ENCODE measurements at regions not wholly inside any gene's neighbourhood (a gene's known extent, or its start where the extent isn't known, plus 50 kb on each side); places are given as distances from the start of the nearest gene placed in this dataset.

- TF ChIP-seq, protein P1, sequence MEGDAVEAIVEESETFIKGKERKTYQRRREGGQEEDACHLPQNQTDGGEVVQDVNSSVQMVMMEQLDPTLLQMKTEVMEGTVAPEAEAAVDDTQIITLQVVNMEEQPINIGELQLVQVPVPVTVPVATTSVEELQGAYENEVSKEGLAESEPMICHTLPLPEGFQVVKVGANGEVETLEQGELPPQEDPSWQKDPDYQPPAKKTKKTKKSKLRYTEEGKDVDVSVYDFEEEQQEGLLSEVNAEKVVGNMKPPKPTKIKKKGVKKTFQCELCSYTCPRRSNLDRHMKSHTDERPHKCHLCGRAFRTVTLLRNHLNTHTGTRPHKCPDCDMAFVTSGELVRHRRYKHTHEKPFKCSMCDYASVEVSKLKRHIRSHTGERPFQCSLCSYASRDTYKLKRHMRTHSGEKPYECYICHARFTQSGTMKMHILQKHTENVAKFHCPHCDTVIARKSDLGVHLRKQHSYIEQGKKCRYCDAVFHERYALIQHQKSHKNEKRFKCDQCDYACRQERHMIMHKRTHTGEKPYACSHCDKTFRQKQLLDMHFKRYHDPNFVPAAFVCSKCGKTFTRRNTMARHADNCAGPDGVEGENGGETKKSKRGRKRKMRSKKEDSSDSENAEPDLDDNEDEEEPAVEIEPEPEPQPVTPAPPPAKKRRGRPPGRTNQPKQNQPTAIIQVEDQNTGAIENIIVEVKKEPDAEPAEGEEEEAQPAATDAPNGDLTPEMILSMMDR (IDR thresholded peaks at IDR 0.05; ENCODE audit: insufficient read depth, low read length, poor library complexity, severe bottlenecking): no peak
- no peak for TF ChIP-seq EZH2phosphoT487 (conservative IDR thresholded peaks at IDR 0.05; ENCODE audit: low read length)
Measured at GRCh38 chr20:39640147-39640546, 678.0 kb downstream of the DHX35 start.

All from SU-DHL-6 (cell line).